IMR-90 (cell line): ENCODE measurements at regions not wholly inside any gene's neighbourhood (a gene's known extent, or its start where the extent isn't known, plus 50 kb on each side); places are given as distances from the start of the nearest gene placed in this dataset.

Experiments used
- CHD1 ChIP-seq: IDR thresholded peaks from 2 replicates; pipeline ENCODE4 v1.6.1; 2012; ENCODE audit warnings: low read depth, low read length, improper control_type of control experiment
- MXI1 ChIP-seq: IDR thresholded peaks from 2 replicates; pipeline ENCODE4 v1.6.1; 2012; ENCODE audit warnings: low read depth, mild to moderate bottlenecking, low read length, moderate library complexity, borderline replicate concordance
- POLR2A ChIP-seq: IDR thresholded peaks from 2 replicates; pipeline ENCODE4 v1.6.1; 2012; ENCODE audit warnings: mild to moderate bottlenecking, low read depth, low read length
- RFX5 ChIP-seq: IDR thresholded peaks from 2 replicates; pipeline ENCODE4 v1.8.0; 2012; ENCODE audit warnings: low read depth, mild to moderate bottlenecking, low read length, moderate library complexity
- SMC3 ChIP-seq: fragments of 150-350 bp; IDR thresholded peaks from 2 replicates; pipeline ENCODE4 v1.6.1; 2016; ENCODE audit warnings: low read depth, mild to moderate bottlenecking, antibody characterized with exemption, low read length, moderate library complexity
- TF ChIP-seq, protein P1 (sequence below): conservative IDR thresholded peaks from 2 replicates; pipeline ENCODE4 v1.5.1; 2012; ENCODE audit warnings: mild to moderate bottlenecking, low read depth, low read length, improper control_type of control experiment

DNA sequence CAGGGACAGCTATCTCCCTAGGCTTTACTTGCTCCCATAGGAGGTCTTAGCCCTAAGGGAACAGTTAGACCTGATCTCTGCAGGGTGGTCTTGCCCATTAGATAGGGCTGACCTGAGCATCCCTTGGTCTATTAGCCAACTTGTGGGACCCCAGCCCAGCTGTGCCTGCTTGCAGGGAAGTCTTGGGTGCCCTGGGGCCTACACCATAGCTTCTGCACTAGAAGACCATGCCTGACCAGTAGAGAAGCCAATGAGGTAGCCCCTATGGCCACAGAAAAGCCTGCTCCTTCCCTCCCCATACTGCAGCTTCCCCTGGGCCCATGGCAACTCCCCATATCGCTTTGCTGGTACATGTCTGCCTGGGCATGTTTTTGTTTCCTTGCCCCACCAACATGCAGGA, 1049.1 kb downstream of the TRHDE start:
- TF ChIP-seq MXI1 = no peak
- TF ChIP-seq SMC3 = no peak
- no peak for TF ChIP-seq POLR2A
- no peak for TF ChIP-seq CHD1
- TF ChIP-seq, protein P1, sequence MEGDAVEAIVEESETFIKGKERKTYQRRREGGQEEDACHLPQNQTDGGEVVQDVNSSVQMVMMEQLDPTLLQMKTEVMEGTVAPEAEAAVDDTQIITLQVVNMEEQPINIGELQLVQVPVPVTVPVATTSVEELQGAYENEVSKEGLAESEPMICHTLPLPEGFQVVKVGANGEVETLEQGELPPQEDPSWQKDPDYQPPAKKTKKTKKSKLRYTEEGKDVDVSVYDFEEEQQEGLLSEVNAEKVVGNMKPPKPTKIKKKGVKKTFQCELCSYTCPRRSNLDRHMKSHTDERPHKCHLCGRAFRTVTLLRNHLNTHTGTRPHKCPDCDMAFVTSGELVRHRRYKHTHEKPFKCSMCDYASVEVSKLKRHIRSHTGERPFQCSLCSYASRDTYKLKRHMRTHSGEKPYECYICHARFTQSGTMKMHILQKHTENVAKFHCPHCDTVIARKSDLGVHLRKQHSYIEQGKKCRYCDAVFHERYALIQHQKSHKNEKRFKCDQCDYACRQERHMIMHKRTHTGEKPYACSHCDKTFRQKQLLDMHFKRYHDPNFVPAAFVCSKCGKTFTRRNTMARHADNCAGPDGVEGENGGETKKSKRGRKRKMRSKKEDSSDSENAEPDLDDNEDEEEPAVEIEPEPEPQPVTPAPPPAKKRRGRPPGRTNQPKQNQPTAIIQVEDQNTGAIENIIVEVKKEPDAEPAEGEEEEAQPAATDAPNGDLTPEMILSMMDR = no peak
- TF ChIP-seq RFX5 = no peak
